Kidney (tissue), 13 donors: ENCODE measurements at regions not wholly inside any gene's neighbourhood (a gene's known extent, or its start where the extent isn't known, plus 50 kb on each side); places are given as distances from the start of the nearest gene placed in this dataset.

Experiments
- DNase-seq, 5 donors: peaks; one replicate each; pipeline ENCODE4 v3.0.0-alpha.2; 2013 to 2020
- FAIRE-seq: peaks from 2 replicates; lab custom pipeline; 2012; peaks lifted over from hg19 to GRCh38; lab: Jason Lieb, UNC
- H3K27ac ChIP-seq, 2 donors: one replicate each; pipeline ENCODE4 v1.7.0; 2013; ENCODE audit warnings: low read depth in 2 of 2, low read length in 2 of 2, inconsistent platforms in 1 of 2
- H3K27me3 ChIP-seq: one replicate; pipeline ENCODE4 v1.7.1; 2013; ENCODE audit warnings: low read length, inconsistent platforms; ENCODE audit not compliant: control insufficient read depth, insufficient read depth
- H3K36me3 ChIP-seq, 3 donors: one replicate each; pipeline versions ENCODE4 v1.7.0 to v1.7.1; 2013; ENCODE audit warnings: low read length in 3 of 3, control low read depth in 1 of 3, inconsistent platforms in 1 of 3; ENCODE audit not compliant: insufficient read depth in 3 of 3, control insufficient read depth in 2 of 3
- H3K4me1 ChIP-seq, 3 donors: one replicate each; pipeline versions ENCODE4 v1.7.0 to v1.7.1; 2013; ENCODE audit warnings: low read length in 3 of 3, inconsistent platforms in 1 of 3, low read depth in 1 of 3; ENCODE audit not compliant: control insufficient read depth in 2 of 3, insufficient read depth in 2 of 3
- H3K4me3 ChIP-seq, 3 donors: one replicate each; pipeline versions ENCODE4 v1.7.0 to v1.8.1; 2013; ENCODE audit warnings: low read length in 3 of 3, control low read depth in 1 of 3, inconsistent platforms in 1 of 3
- H3K9ac ChIP-seq, 3 donors: one replicate each; pipeline versions ENCODE4 v1.7.0 to v1.7.1; 2013; ENCODE audit warnings: low read length in 3 of 3, control low read depth in 1 of 3, inconsistent platforms in 1 of 3
- H3K9me3 ChIP-seq, 3 donors: one replicate each; pipeline versions ENCODE4 v1.7.0 to v1.7.1; 2013; ENCODE audit warnings: low read length in 3 of 3, control low read depth in 1 of 3, inconsistent platforms in 1 of 3; ENCODE audit not compliant: control insufficient read depth in 2 of 3, insufficient read depth in 1 of 3
- CTCF ChIP-seq: IDR thresholded peaks from 3 replicates; pipeline ENCODE4 v1.5.1; 2012; ENCODE audit warnings: mild to moderate bottlenecking, moderate library complexity, borderline replicate concordance; ENCODE audit not compliant: insufficient read depth; ENCODE audit errors: extremely low read depth
- intact Hi-C: fragments of 100-400 bp; cut with DNase I; formaldehyde crosslinking; loops from one replicate; pipeline ENCODE4 v1.11.1; 2022
- donor health status: control.
- donor health status: control.
- donor health status: control.
- donor health status: control.
- donor health status: control.
- donor health status: DM: yes; HTN: yes; CAD: no.
- donor health status: Normal renal cell carcinoma (clear cell type).

- Histone ChIP-seq H3K4me1 (no peaks in the 10 kb centered on the region), H3K27me3 (no peaks in the 10 kb centered on the region), H3K9ac (no peak overlapping the region), H3K27ac (no peak overlapping the region), H3K9me3 (peaks cover 0 to 5% (median 2%) of the 10 kb centered on the region in 3 donors), H3K36me3 (no peaks in the 10 kb centered on the region), H3K4me3 (no peak overlapping the region)
- no peak for DNase-seq
- no peak for TF ChIP-seq CTCF
- FAIRE-seq, result no peak
- intact Hi-C loops, result no loop called here
These were observed 152.7 kb upstream of the SPHKAP start for GRCh38 chr2:228334180-228334579.

- Histone ChIP-seq H3K27me3 (no peaks in the 10 kb centered on the region), H3K9ac (no peak overlapping the region), H3K36me3 (no peaks in the 10 kb centered on the region), H3K27ac (no peak overlapping the region), H3K4me1 (no peaks in the 10 kb centered on the region), H3K9me3 (peaks cover 0 to 4% (median 2%) of the 10 kb centered on the region in 3 donors), H3K4me3 (no peak overlapping the region)
- DNase-seq, result no peak
- no peak for FAIRE-seq
- no peak for TF ChIP-seq CTCF
- intact Hi-C loops, result no loop called here
These were observed 147.8 kb upstream of the SPHKAP start for GRCh38 chr2:228329282-228329681.

GRCh38 chr2:228321015-228321414, 139.5 kb upstream of the SPHKAP start:
- FAIRE-seq, result no peak
- H3K9me3 ChIP-seq, result no peaks in the 10 kb centered on the region
- intact Hi-C loops, result no loop called here

More at GRCh38 chr2:228321015-228321414, 139.5 kb upstream of the SPHKAP start:
- H3K27ac ChIP-seq, result no peak overlapping the region
- no peaks in the 10 kb centered on the region for H3K4me1 ChIP-seq
- no peak overlapping the region for H3K9ac ChIP-seq
- no peak for TF ChIP-seq CTCF
- H3K4me3 ChIP-seq, result no peak overlapping the region
- no peaks in the 10 kb centered on the region for H3K27me3 ChIP-seq
- no peak for DNase-seq
- no peaks in the 10 kb centered on the region for H3K36me3 ChIP-seq
